ENCODE measurements at regions not wholly inside any gene's neighbourhood (a gene's known extent, or its start where the extent isn't known, plus 50 kb on each side); places are given as distances from the start of the nearest gene placed in this dataset.

GRCh38 chr4:64682946-64683345 is 273.7 kb upstream of the TECRL start:
- DNase-seq (ENCODE audit: low read depth in 1 of 2, low spot score in 2 of 2), result no peak
- ChIA-PET POLR2A (ENCODE audit: partially characterized antibody) (no interaction called here), CTCF (ENCODE audit: partially characterized antibody) (no interaction called here)
- WGBS, 2 experiments (ENCODE audit: extremely low coverage in 1 of 2, insufficient coverage in 1 of 2, insufficient read length in 1 of 2, insufficient replicate concordance in 2 of 2, low coverage in 1 of 2, low lambda C conversion rate in 2 of 2, missing lambda C conversion rate in 1 of 2), result 93% methylated on average over 4 of the region's 4 CpGs; no CpG with 5 or more reads in 1 of the 2 experiments
- Histone ChIP-seq H3K27ac (ENCODE audit: low read depth, low read length) (no peak overlapping the region), H3K9me3 (ENCODE audit: insufficient read depth in 2 of 2, low read depth in 1 of 2, low read length in 1 of 2) (0 out of 4 replicates have a peak, but pooled peaks cover 0 to 6% of the 10 kb centered on the region in 2 experiments), H3K79me1 (ENCODE audit: low read depth, low read length) (no peaks in the 10 kb centered on the region), H4K8ac (ENCODE audit: extremely low read depth, insufficient read depth, low read length) (no peak overlapping the region), H3K79me2 (ENCODE audit: control insufficient read depth in 1 of 2, insufficient read depth in 2 of 2, low read length in 2 of 2) (no peaks in the 10 kb centered on the region), H3K4me2 (ENCODE audit: insufficient read depth in 1 of 2, low read depth in 2 of 2, low read length in 2 of 2) (no peak overlapping the region), H2BK5ac (ENCODE audit: low read depth, low read length) (no peak overlapping the region), H2AK5ac (ENCODE audit: low read depth, low read length) (no peak overlapping the region), H3K18ac (ENCODE audit: extremely low read depth, low read length) (no peak overlapping the region), H3K4me3 (ENCODE audit: extremely low read depth in 1 of 4, insufficient read depth in 2 of 4, low read depth in 3 of 4, low read length in 4 of 4) (no peak overlapping the region), H2BK15ac (ENCODE audit: low read length) (no peak overlapping the region), H4K5ac (ENCODE audit: insufficient read length, low read depth, low read length) (no peak overlapping the region), H3K14ac (ENCODE audit: insufficient read length) (no peak overlapping the region), H4K20me1 (replicated peaks in 1 of 2; ENCODE audit: control insufficient read depth in 1 of 2, insufficient read depth in 2 of 2, low read length in 2 of 2) (no peaks in the 10 kb centered on the region), H2AFZ (ENCODE audit: low read length) (no peak overlapping the region; the same call in 1 of the 2 replicates), H3K4me1 (replicated peaks in 1 of 4; ENCODE audit: control insufficient read depth in 3 of 4, insufficient read depth in 4 of 4, low read length in 3 of 4) (no peaks in the 10 kb centered on the region), H3K23ac (ENCODE audit: insufficient read length) (no peak overlapping the region), H3K9ac (replicated peaks in 1 of 4; ENCODE audit: extremely low read depth in 1 of 4, low read depth in 3 of 4, low read length in 3 of 4) (no peak overlapping the region), H2BK120ac (replicated peaks; ENCODE audit: low read depth, low read length) (no peak overlapping the region), H3K56ac (replicated peaks; ENCODE audit: insufficient read length, low read depth, low read length) (no peak overlapping the region), H3K4ac (replicated peaks; ENCODE audit: insufficient read length, low read depth, low read length) (no peak overlapping the region), H3K36me3 (ENCODE audit: control insufficient read depth in 2 of 4, insufficient read depth in 4 of 4, low read length in 3 of 4) (no peaks in the 10 kb centered on the region), H2BK20ac (ENCODE audit: low read length) (no peak overlapping the region), H4K91ac (replicated peaks; ENCODE audit: insufficient read length, low read length) (no peak overlapping the region), H2BK12ac (ENCODE audit: low read depth, low read length) (no peak overlapping the region), H3K27me3 (replicated peaks in 1 of 4; ENCODE audit: control insufficient read depth in 3 of 4, extremely low read depth in 1 of 4, insufficient read depth in 3 of 4, low read length in 3 of 4) (no peaks in the 10 kb centered on the region), H3K23me2 (ENCODE audit: low read depth, low read length) (no peaks in the 10 kb centered on the region)
- TF ChIP-seq CTBP2 (IDR thresholded peaks at IDR 0.05; ENCODE audit: borderline replicate concordance, insufficient read depth, insufficient read length, low read length) (no peak), SP4 (IDR thresholded peaks at IDR 0.05; ENCODE audit: low read length) (no peak), USF2 (IDR thresholded peaks at IDR 0.05; ENCODE audit: low read length) (no peak)
- FAIRE-seq, result no peak
